ENCODE measurements at regions not wholly inside any gene's neighbourhood (a gene's known extent, or its start where the extent isn't known, plus 50 kb on each side); places are given as distances from the start of the nearest gene placed in this dataset.

DNA sequence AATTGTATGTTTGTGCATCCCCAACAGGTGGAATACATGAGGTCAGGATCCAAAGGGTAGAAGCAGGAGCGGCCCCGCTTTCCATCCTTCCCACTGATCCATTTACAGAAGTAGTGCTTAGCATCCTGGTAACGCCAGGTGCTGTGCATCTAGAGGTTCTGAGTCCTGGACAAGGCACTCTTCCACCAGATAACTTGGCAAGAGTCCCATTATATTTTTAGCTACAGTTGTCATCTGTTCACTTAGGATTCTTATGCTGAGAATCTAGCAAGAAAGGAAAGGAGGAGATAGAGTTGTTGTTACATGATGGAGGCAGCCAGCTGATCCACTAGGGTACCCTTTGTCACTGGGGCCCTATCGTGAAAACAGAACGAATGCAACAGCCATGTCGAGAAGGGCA, 389.5 kb upstream of the ZNF507 start:
- no peak overlapping the region for H3K23ac ChIP-seq (ENCODE audit: insufficient read length)

More for the DNA sequence above, 389.5 kb upstream of the ZNF507 start:
- no peak overlapping the region for H2BK15ac ChIP-seq (ENCODE audit: low read length)
- H3K27ac ChIP-seq (ENCODE audit: low read depth, low read length), result no peak overlapping the region
- no peak overlapping the region for H2BK20ac ChIP-seq (ENCODE audit: low read length)
- H2AK5ac ChIP-seq (ENCODE audit: low read depth, low read length), result no peak overlapping the region
- no peak overlapping the region for H2BK5ac ChIP-seq (ENCODE audit: low read depth, low read length)
- CTCF ChIA-PET (ENCODE audit: partially characterized antibody), result interaction anchor here (1.0 to 1.1 kb wide), 2 partner anchors 9 to 269 kb away, joined by 3 read pairs; no protein-coding TSS in a partner anchor
- H4K8ac ChIP-seq (ENCODE audit: extremely low read depth, insufficient read depth, low read length), result no peak overlapping the region
- no peak overlapping the region for H2BK12ac ChIP-seq (ENCODE audit: low read depth, low read length)
- H3K9me3 ChIP-seq (ENCODE audit: insufficient read depth in 2 of 2, low read depth in 1 of 2, low read length in 1 of 2), result no peaks in the 10 kb centered on the region
- H3K4me3 ChIP-seq (ENCODE audit: extremely low read depth in 1 of 4, insufficient read depth in 2 of 4, low read depth in 3 of 4, low read length in 4 of 4), result no peak overlapping the region
- no peak overlapping the region for H3K9ac ChIP-seq (replicated peaks in 1 of 4; ENCODE audit: extremely low read depth in 1 of 4, low read depth in 3 of 4, low read length in 3 of 4)
- H4K5ac ChIP-seq (ENCODE audit: insufficient read length, low read depth, low read length), result no peak overlapping the region
- peaks cover 0 to 3% (median 1%) of the 10 kb centered on the region in 4 experiments; a peak in 1 of 7 replicates for H3K4me1 ChIP-seq (replicated peaks in 1 of 4; ENCODE audit: control insufficient read depth in 3 of 4, insufficient read depth in 4 of 4, low read length in 3 of 4)
- no peak for FAIRE-seq
- no peak overlapping the region for H4K91ac ChIP-seq (replicated peaks; ENCODE audit: insufficient read length, low read length)
- H3K56ac ChIP-seq (replicated peaks; ENCODE audit: insufficient read length, low read depth, low read length), result no peak overlapping the region
- H3K4ac ChIP-seq (replicated peaks; ENCODE audit: insufficient read length, low read depth, low read length), result no peak overlapping the region
- no peaks in the 10 kb centered on the region for H3K36me3 ChIP-seq (ENCODE audit: control insufficient read depth in 2 of 4, insufficient read depth in 4 of 4, low read length in 3 of 4)
- WGBS, 2 experiments (ENCODE audit: extremely low coverage in 1 of 2, insufficient coverage in 1 of 2, insufficient read length in 1 of 2, insufficient replicate concordance in 2 of 2, low coverage in 1 of 2, low lambda C conversion rate in 2 of 2, missing lambda C conversion rate in 1 of 2), result 93% methylated on average over 6 of the region's 6 CpGs; no CpG with 5 or more reads in 1 of the 2 experiments
- H3K27me3 ChIP-seq (replicated peaks in 1 of 4; ENCODE audit: control insufficient read depth in 3 of 4, extremely low read depth in 1 of 4, insufficient read depth in 3 of 4, low read length in 3 of 4), result no peaks in the 10 kb centered on the region
- no peak for DNase-seq (ENCODE audit: low read depth in 1 of 2, low spot score in 2 of 2)
- H2AFZ ChIP-seq (ENCODE audit: low read length), result no peak overlapping the region
- no peak for TF ChIP-seq SRF (IDR thresholded peaks at IDR 0.05; ENCODE audit: low read depth, low read length)
- no peak overlapping the region for H3K14ac ChIP-seq (ENCODE audit: insufficient read length)
- H3K4me2 ChIP-seq (ENCODE audit: insufficient read depth in 1 of 2, low read depth in 2 of 2, low read length in 2 of 2), result no peak overlapping the region
- H2BK120ac ChIP-seq (replicated peaks; ENCODE audit: low read depth, low read length), result no peak overlapping the region
- POLR2A ChIA-PET (ENCODE audit: partially characterized antibody), result no interaction called here
- no peak overlapping the region for H3K18ac ChIP-seq (ENCODE audit: extremely low read depth, low read length)
- H4K20me1 ChIP-seq (replicated peaks in 1 of 2; ENCODE audit: control insufficient read depth in 1 of 2, insufficient read depth in 2 of 2, low read length in 2 of 2), result no peaks in the 10 kb centered on the region
- H3K79me2 ChIP-seq (ENCODE audit: control insufficient read depth in 1 of 2, insufficient read depth in 2 of 2, low read length in 2 of 2), result no peaks in the 10 kb centered on the region
- H3K23me2 ChIP-seq (ENCODE audit: low read depth, low read length), result no peaks in the 10 kb centered on the region
- no peaks in the 10 kb centered on the region for H3K79me1 ChIP-seq (ENCODE audit: low read depth, low read length)
